ENCODE measurements at regions not wholly inside any gene's neighbourhood (a gene's known extent, or its start where the extent isn't known, plus 50 kb on each side); places are given as distances from the start of the nearest gene placed in this dataset.
A peak's percentile ranks its signal among the peaks of the same experiment; 100 is the strongest.

DNA sequence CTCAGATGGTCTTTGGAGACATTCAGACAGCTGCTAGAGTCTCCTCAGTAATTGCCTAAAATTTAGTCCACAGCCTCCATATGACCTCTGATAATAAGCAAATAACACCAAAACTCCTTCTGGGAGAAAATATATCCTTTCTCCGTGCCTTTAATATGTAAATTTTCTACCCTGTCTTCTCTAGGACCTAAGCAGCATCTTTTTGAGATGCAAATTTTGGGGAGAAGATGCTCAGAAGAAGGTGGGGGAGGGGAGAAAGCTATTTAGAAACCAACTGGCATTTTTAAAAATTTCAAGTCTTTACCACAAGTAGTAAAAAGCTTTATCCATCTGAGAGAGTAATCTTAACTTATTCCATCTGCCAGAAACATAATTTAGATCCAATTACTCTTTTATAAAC is 91.8 kb upstream of the KCNK12 start:
- Histone ChIP-seq H3K9ac (no peak overlapping the region), H2AFZ (replicated peaks) (no peak overlapping the region), H3F3A (ENCODE audit: low read depth) (no peaks in the 10 kb centered on the region), H3K4me3 (no peak overlapping the region), H3K4me1 (peaks cover 14% of the 10 kb centered on the region), H3K9me3 (ENCODE audit: low read depth) (no peaks in the 10 kb centered on the region), H3K4me2 (no peak overlapping the region), H3K36me3 (no peaks in the 10 kb centered on the region), H3K27ac (no peak overlapping the region), H4K20me1 (ENCODE audit: low read depth) (no peaks in the 10 kb centered on the region), H3K27me3 (no peaks in the 10 kb centered on the region), H3K79me2 (ENCODE audit: low read depth) (no peaks in the 10 kb centered on the region)
- DNase-seq (ENCODE audit: low spot score): no peak
- Mint-ChIP-seq H3K27ac (peak overlapping the region; percentile 53), H3K36me3 (no peaks in the 10 kb centered on the region), H3K4me1 (peaks cover 11% of the 10 kb centered on the region), H3K9me3 (peaks cover 2% of the 10 kb centered on the region), H3K27me3 (ENCODE audit: insufficient read depth, low read depth) (peaks cover 2% of the 10 kb centered on the region), H3K4me3 (no peak overlapping the region)
- TF ChIP-seq EZH2 (IDR thresholded peaks at IDR 0.05): no peak
- TF ChIP-seq, protein P1, sequence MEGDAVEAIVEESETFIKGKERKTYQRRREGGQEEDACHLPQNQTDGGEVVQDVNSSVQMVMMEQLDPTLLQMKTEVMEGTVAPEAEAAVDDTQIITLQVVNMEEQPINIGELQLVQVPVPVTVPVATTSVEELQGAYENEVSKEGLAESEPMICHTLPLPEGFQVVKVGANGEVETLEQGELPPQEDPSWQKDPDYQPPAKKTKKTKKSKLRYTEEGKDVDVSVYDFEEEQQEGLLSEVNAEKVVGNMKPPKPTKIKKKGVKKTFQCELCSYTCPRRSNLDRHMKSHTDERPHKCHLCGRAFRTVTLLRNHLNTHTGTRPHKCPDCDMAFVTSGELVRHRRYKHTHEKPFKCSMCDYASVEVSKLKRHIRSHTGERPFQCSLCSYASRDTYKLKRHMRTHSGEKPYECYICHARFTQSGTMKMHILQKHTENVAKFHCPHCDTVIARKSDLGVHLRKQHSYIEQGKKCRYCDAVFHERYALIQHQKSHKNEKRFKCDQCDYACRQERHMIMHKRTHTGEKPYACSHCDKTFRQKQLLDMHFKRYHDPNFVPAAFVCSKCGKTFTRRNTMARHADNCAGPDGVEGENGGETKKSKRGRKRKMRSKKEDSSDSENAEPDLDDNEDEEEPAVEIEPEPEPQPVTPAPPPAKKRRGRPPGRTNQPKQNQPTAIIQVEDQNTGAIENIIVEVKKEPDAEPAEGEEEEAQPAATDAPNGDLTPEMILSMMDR (IDR thresholded peaks at IDR 0.05): no peak
- no peak for TF ChIP-seq EZH2phosphoT487 (IDR thresholded peaks at IDR 0.05)

DNA sequence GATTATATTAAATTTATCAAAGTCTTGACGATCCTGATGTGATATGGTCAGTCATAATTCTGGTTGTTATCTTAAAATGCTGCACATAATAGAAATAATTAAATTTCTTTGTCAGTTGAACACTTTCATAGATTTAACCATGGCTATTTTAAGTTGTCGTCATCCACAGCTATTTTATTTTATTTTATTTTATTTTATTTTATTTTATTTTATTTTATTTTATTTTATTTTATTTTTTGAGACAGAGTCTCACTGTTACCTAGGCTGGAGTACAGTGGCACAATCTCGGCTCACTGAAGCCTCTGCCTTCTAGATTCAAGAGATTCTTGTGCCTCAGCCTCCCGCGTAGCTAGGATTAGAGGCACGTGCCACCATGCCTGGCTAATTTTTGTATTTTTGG is 90.5 kb upstream of the KCNK12 start:
- H3K9me3 ChIP-seq (ENCODE audit: low read depth): no peaks in the 10 kb centered on the region
- no peaks in the 10 kb centered on the region for H3K27me3 ChIP-seq
- peaks cover 3% of the 10 kb centered on the region for H3K27me3 Mint-ChIP-seq (ENCODE audit: insufficient read depth, low read depth)
- TF ChIP-seq EZH2phosphoT487 (IDR thresholded peaks at IDR 0.05) (no peak), EZH2 (IDR thresholded peaks at IDR 0.05) (no peak)
- TF ChIP-seq, protein P1 (IDR thresholded peaks at IDR 0.05): no peak
- no peak overlapping the region for H3K27ac ChIP-seq
- no peaks in the 10 kb centered on the region for H3K79me2 ChIP-seq (ENCODE audit: low read depth)
- H3K9me3 Mint-ChIP-seq: peaks cover 2% of the 10 kb centered on the region
- no peak for DNase-seq (ENCODE audit: low spot score)
- no peak overlapping the region for H3K4me2 ChIP-seq
- peaks cover 11% of the 10 kb centered on the region for H3K4me1 Mint-ChIP-seq
- no peak overlapping the region for H3K4me3 ChIP-seq
- no peak overlapping the region for H2AFZ ChIP-seq (replicated peaks)
- H3K4me3 Mint-ChIP-seq: no peak overlapping the region
- H3K36me3 Mint-ChIP-seq: no peaks in the 10 kb centered on the region
- no peaks in the 10 kb centered on the region for H4K20me1 ChIP-seq (ENCODE audit: low read depth)
- H3F3A ChIP-seq (ENCODE audit: low read depth): no peaks in the 10 kb centered on the region
- H3K27ac Mint-ChIP-seq: no peak overlapping the region
- H3K9ac ChIP-seq: no peak overlapping the region
- peaks cover 12% of the 10 kb centered on the region for H3K4me1 ChIP-seq
- no peaks in the 10 kb centered on the region for H3K36me3 ChIP-seq

- no peak overlapping the region for H3K27ac Mint-ChIP-seq
- H3K9me3 ChIP-seq (ENCODE audit: low read depth): no peaks in the 10 kb centered on the region
- no peaks in the 10 kb centered on the region for H3K79me2 ChIP-seq (ENCODE audit: low read depth)
- peaks cover 3% of the 10 kb centered on the region for H3K27me3 Mint-ChIP-seq (ENCODE audit: insufficient read depth, low read depth)
- H2AFZ ChIP-seq (replicated peaks): no peak overlapping the region
- no peak overlapping the region for H3K27ac ChIP-seq
- H3K27me3 ChIP-seq: no peaks in the 10 kb centered on the region
- no peaks in the 10 kb centered on the region for H3K36me3 ChIP-seq
- no peaks in the 10 kb centered on the region for H3K36me3 Mint-ChIP-seq
- no peak overlapping the region for H3K9ac ChIP-seq
- peaks cover 12% of the 10 kb centered on the region for H3K4me1 Mint-ChIP-seq
- no peak overlapping the region for H3K4me2 ChIP-seq
- H3K4me3 Mint-ChIP-seq: no peak overlapping the region
- H3K4me3 ChIP-seq: no peak overlapping the region
- H4K20me1 ChIP-seq (ENCODE audit: low read depth): no peaks in the 10 kb centered on the region
- H3K4me1 ChIP-seq: peaks cover 13% of the 10 kb centered on the region
- H3K9me3 Mint-ChIP-seq: peaks cover 2% of the 10 kb centered on the region
- H3F3A ChIP-seq (ENCODE audit: low read depth): no peaks in the 10 kb centered on the region
- no peak for DNase-seq (ENCODE audit: low spot score)
- TF ChIP-seq EZH2 (IDR thresholded peaks at IDR 0.05) (no peak), EZH2phosphoT487 (IDR thresholded peaks at IDR 0.05) (no peak)
- TF ChIP-seq, protein P1 (IDR thresholded peaks at IDR 0.05): no peak
Observed at GRCh38 chr2:47660168-47660567, 89.4 kb upstream of the KCNK12 start.

All from neural progenitor cell (in vitro differentiated cells).